Hypothalamus (tissue), 51 donors: ENCODE measurements at regions not wholly inside any gene's neighbourhood (a gene's known extent, or its start where the extent isn't known, plus 50 kb on each side); places are given as distances from the start of the nearest gene placed in this dataset.
A peak's percentile ranks its signal among the peaks of the same experiment; 100 is the strongest.

Experiments used
- DNase-seq, 51 donors: peaks; one replicate each; lab custom pipeline; 2025; lab: John Stamatoyannopoulos, UW

- DNase-seq = no peak
Observed at GRCh38 chr3:23740517-23740965, 65.2 kb upstream of the UBE2E1 start.

- DNase-seq = no peak
Observed at GRCh38 chr3:23741036-23741706, 64.6 kb upstream of the UBE2E1 start.

- no peak for DNase-seq
Observed at GRCh38 chr3:23743141-23743784, 62.5 kb upstream of the UBE2E1 start.

- no peak for DNase-seq
Observed at GRCh38 chr3:23746441-23746840, 59.3 kb upstream of the UBE2E1 start.

- no peak for DNase-seq
Observed at GRCh38 chr3:23747841-23748240, 57.9 kb upstream of the UBE2E1 start.

- DNase-seq = peak in 1 of 51 donors; percentile 10
Observed at GRCh38 chr3:23748398-23749110, 57.2 kb upstream of the UBE2E1 start.

GRCh38 chr3:23749609-23750008, 56.1 kb upstream of the UBE2E1 start:
- no peak for DNase-seq

GRCh38 chr3:23750573-23751210, 55.1 kb upstream of the UBE2E1 start:
- DNase-seq = no peak

- DNase-seq = no peak
Observed at GRCh38 chr3:23751212-23751723, 54.5 kb upstream of the UBE2E1 start.

GRCh38 chr3:23752126-23752525, 53.6 kb upstream of the UBE2E1 start:
- DNase-seq = no peak

- no peak for DNase-seq
Observed at GRCh38 chr3:23754215-23754614, 51.5 kb upstream of the UBE2E1 start.
